ENCODE measurements at regions not wholly inside any gene's neighbourhood (a gene's known extent, or its start where the extent isn't known, plus 50 kb on each side); places are given as distances from the start of the nearest gene placed in this dataset.

GRCh38 chr7:9264395-9264794 lies 831.0 kb downstream of the NXPH1 start:
- TF ChIP-seq CTCF (IDR thresholded peaks at IDR 0.05) (no peak), POLR2AphosphoS5 (IDR thresholded peaks at IDR 0.05) (no peak)

All from upper lobe of left lung (tissue), 4 donors.